Osteoblast (primary cell): ENCODE measurements at regions not wholly inside any gene's neighbourhood (a gene's known extent, or its start where the extent isn't known, plus 50 kb on each side); places are given as distances from the start of the nearest gene placed in this dataset.

Experiments
- DNase-seq: peaks from one replicate; pipeline ENCODE4 v3.0.0; 2011; ENCODE audit warnings: low spot score, mixed read lengths; ENCODE audit not compliant: insufficient read length; ENCODE audit errors: missing footprints
- H2AFZ ChIP-seq: 2 replicates; pipeline ENCODE4 v1.6.0; 2011; ENCODE audit warnings: mild to moderate bottlenecking, low read length
- H3K27ac ChIP-seq: 2 replicates; pipeline ENCODE4 v1.5.1; 2011; ENCODE audit warnings: mild to moderate bottlenecking, low read depth, low read length, moderate library complexity
- H3K27me3 ChIP-seq: 2 replicates; pipeline ENCODE4 v1.6.0; 2012; ENCODE audit warnings: mild to moderate bottlenecking, control low read depth, inconsistent platforms, low read length, moderate library complexity; ENCODE audit not compliant: insufficient read depth
- H3K36me3 ChIP-seq: 2 replicates; pipeline ENCODE4 v1.5.1; 2011; ENCODE audit warnings: mild to moderate bottlenecking, low read length, control low read depth, moderate library complexity; ENCODE audit not compliant: insufficient read depth
- H3K4me1 ChIP-seq: 2 replicates; pipeline ENCODE4 v1.5.1; 2011; ENCODE audit warnings: mild to moderate bottlenecking, low read length, control low read depth, moderate library complexity; ENCODE audit not compliant: insufficient read depth
- H3K4me2 ChIP-seq: 2 replicates; pipeline ENCODE4 v1.6.0; 2011; ENCODE audit warnings: mild to moderate bottlenecking, low read length; ENCODE audit not compliant: insufficient read depth
- H3K4me3 ChIP-seq: fragments of 200-600 bp; sonication (generic); 3 replicates; pipeline ENCODE4 v1.5.1; 2012; ENCODE audit warnings: mild to moderate bottlenecking, low read length, inconsistent platforms; ENCODE audit not compliant: insufficient read depth
- H3K79me2 ChIP-seq: 2 replicates; pipeline ENCODE4 v1.6.0; 2012; ENCODE audit warnings: mild to moderate bottlenecking, low read length, control low read depth, inconsistent platforms; ENCODE audit not compliant: insufficient read depth
- H3K9me3 ChIP-seq: 2 replicates; pipeline ENCODE4 v1.5.1; 2011; ENCODE audit warnings: low read depth, low read length, control low read depth
- H4K20me1 ChIP-seq: 2 replicates; pipeline ENCODE4 v1.6.0; 2012; ENCODE audit warnings: mild to moderate bottlenecking, low read length, control low read depth; ENCODE audit not compliant: insufficient read depth
- CTCF ChIP-seq: IDR thresholded peaks from 2 replicates; pipeline ENCODE4 v1.5.1; 2011; ENCODE audit warnings: mild to moderate bottlenecking, low read depth, low read length, moderate library complexity; ENCODE audit errors: extremely low read depth

GRCh38 chr4:135840781-135841180 lies 1639.2 kb upstream of the PABPC4L start:
- no peak overlapping the region for H3K4me2 ChIP-seq
- no peaks in the 10 kb centered on the region for H3K27me3 ChIP-seq
- no peak for TF ChIP-seq CTCF
- H3K9me3 ChIP-seq: no peaks in the 10 kb centered on the region
- no peak overlapping the region for H3K27ac ChIP-seq
- no peak overlapping the region for H2AFZ ChIP-seq
- H3K4me1 ChIP-seq: no peaks in the 10 kb centered on the region
- no peak overlapping the region for H3K4me3 ChIP-seq
- no peaks in the 10 kb centered on the region for H4K20me1 ChIP-seq
- no peaks in the 10 kb centered on the region for H3K79me2 ChIP-seq
- no peaks in the 10 kb centered on the region for H3K36me3 ChIP-seq
- no peak for DNase-seq

- H3K27ac ChIP-seq: no peak overlapping the region
- no peak for DNase-seq
- H3K4me3 ChIP-seq: no peak overlapping the region
- no peaks in the 10 kb centered on the region for H4K20me1 ChIP-seq
- no peaks in the 10 kb centered on the region for H3K27me3 ChIP-seq
- H3K4me1 ChIP-seq: no peaks in the 10 kb centered on the region
- H3K4me2 ChIP-seq: no peak overlapping the region
- no peaks in the 10 kb centered on the region for H3K9me3 ChIP-seq
- H2AFZ ChIP-seq: no peak overlapping the region
- H3K36me3 ChIP-seq: no peaks in the 10 kb centered on the region
- no peaks in the 10 kb centered on the region for H3K79me2 ChIP-seq
- TF ChIP-seq CTCF: no peak
These were observed 1638.1 kb upstream of the PABPC4L start for GRCh38 chr4:135839712-135840111.

GRCh38 chr4:135838889-135839288 lies 1637.3 kb upstream of the PABPC4L start:
- Histone ChIP-seq H2AFZ (no peak overlapping the region), H3K4me2 (no peak overlapping the region), H3K4me1 (no peaks in the 10 kb centered on the region), H3K36me3 (no peaks in the 10 kb centered on the region), H4K20me1 (no peaks in the 10 kb centered on the region), H3K9me3 (no peaks in the 10 kb centered on the region), H3K79me2 (no peaks in the 10 kb centered on the region), H3K27ac (no peak overlapping the region), H3K4me3 (no peak overlapping the region), H3K27me3 (no peaks in the 10 kb centered on the region)
- no peak for TF ChIP-seq CTCF
- DNase-seq: no peak

GRCh38 chr4:135834471-135834870 lies 1632.9 kb upstream of the PABPC4L start:
- H3K4me1 ChIP-seq: no peaks in the 10 kb centered on the region
- no peak overlapping the region for H3K4me2 ChIP-seq
- H3K36me3 ChIP-seq: no peaks in the 10 kb centered on the region
- H4K20me1 ChIP-seq: no peaks in the 10 kb centered on the region
- no peaks in the 10 kb centered on the region for H3K9me3 ChIP-seq
- H3K79me2 ChIP-seq: no peaks in the 10 kb centered on the region
- no peak overlapping the region for H2AFZ ChIP-seq
- TF ChIP-seq CTCF: no peak
- no peak overlapping the region for H3K27ac ChIP-seq
- H3K4me3 ChIP-seq: no peak overlapping the region
- no peaks in the 10 kb centered on the region for H3K27me3 ChIP-seq
- DNase-seq: no peak
